Fibroblast of lung (primary cell): ENCODE measurements at regions not wholly inside any gene's neighbourhood (a gene's known extent, or its start where the extent isn't known, plus 50 kb on each side); places are given as distances from the start of the nearest gene placed in this dataset.

Experiments
- EZH2 ChIP-seq: IDR thresholded peaks from 2 replicates; pipeline ENCODE4 v1.5.1; 2012; ENCODE audit warnings: low read length, control low read depth, mild to moderate bottlenecking; ENCODE audit errors: missing control alignments
- TF ChIP-seq, protein P1 (sequence below), 2 donors: IDR thresholded peaks in 1 of 2; conservative IDR thresholded peaks in 1 of 2; 1 replicate in 1 of 2; 2 replicates in 1 of 2; pipeline ENCODE4 v1.5.1; 2011 to 2012; ENCODE audit warnings: low read length in 2 of 2, control low read depth in 1 of 2, inconsistent platforms in 1 of 2, low read depth in 1 of 2, mild to moderate bottlenecking in 1 of 2

DNA sequence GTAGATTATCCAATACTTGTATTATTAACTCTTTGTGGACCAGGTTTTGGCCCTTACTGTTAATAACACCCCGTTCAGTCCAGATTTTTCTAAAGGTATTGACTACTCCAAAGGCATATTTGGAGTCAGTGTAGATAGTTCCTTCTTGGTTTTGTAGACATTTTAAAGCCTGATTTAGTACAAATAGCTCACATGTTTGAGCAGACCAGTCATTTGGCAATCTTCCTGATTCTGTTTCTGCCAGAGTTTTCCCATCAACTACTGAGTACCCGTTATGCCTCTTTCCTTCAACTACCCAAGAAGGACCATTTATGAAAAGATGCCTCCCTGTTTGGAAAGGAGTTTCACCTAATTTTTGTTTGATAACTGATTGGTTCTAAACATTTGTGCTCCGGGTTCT lies 82.0 kb downstream of the CHCHD4 start:
- TF ChIP-seq, protein P1, sequence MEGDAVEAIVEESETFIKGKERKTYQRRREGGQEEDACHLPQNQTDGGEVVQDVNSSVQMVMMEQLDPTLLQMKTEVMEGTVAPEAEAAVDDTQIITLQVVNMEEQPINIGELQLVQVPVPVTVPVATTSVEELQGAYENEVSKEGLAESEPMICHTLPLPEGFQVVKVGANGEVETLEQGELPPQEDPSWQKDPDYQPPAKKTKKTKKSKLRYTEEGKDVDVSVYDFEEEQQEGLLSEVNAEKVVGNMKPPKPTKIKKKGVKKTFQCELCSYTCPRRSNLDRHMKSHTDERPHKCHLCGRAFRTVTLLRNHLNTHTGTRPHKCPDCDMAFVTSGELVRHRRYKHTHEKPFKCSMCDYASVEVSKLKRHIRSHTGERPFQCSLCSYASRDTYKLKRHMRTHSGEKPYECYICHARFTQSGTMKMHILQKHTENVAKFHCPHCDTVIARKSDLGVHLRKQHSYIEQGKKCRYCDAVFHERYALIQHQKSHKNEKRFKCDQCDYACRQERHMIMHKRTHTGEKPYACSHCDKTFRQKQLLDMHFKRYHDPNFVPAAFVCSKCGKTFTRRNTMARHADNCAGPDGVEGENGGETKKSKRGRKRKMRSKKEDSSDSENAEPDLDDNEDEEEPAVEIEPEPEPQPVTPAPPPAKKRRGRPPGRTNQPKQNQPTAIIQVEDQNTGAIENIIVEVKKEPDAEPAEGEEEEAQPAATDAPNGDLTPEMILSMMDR (conservative IDR thresholded peaks at IDR 0.05 in 1 of 2, IDR thresholded peaks at IDR 0.05 in 1 of 2; ENCODE audit: low read depth in 1 of 2, low read length in 2 of 2) = no peak
- TF ChIP-seq EZH2 = no peak
